ENCODE measurements at regions not wholly inside any gene's neighbourhood (a gene's known extent, or its start where the extent isn't known, plus 50 kb on each side); places are given as distances from the start of the nearest gene placed in this dataset.

DNA sequence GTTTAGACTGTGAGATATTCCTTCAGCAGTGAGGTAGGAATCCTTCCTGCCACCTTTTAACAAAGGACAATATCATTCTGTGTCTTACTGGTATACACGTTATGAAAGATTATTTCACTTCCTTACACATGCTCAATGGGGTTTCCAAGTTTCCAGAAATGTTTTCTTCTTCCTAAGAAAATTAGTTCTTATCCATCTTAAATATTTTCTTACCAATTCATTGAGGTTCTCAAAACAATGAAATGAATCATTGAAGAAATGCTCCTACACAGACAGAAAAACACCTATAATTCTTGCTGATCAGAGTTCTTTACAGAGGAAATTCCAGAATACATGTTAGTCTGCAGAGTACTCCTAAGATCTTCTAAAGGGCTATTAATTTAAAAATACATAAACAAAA is 51.4 kb upstream of the SEC61G start:
- no peak for DNase-seq (ENCODE audit: low spot score)

DNA sequence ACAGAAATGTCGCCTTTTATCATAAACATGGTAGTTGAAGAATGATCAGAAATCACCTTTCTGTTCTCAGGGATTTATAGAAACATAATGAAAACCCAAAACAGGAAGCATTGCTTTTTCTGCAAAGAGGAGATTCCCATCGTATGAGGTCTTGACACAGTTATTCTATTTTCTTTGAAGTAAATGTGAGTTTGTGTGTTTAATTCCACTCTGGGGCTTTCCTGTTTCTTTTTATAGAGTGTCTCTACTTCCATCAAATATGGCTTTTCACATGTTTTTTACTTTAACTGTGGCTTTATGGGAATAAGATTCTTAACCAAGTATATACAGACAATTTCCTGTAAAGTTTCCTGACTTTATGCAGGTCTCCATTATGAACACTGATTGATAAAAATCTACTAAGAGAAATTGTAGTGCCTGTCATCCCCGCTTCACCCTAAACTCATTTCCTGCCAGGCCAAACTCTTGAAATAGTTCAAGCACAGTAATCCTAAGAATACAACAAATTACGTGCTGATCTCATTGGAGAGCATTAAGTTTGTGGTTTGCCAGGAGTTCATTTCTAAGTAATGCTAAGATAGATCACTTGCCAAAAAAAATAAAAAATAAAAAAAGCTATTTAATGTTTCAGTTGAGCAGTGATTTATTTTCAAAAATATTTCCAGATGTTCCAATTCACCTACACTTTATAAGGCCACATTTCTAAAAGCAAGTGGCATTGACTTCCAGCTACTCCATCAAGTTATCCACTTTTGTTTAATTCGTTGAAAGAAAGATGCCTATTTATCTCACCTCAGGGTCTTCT is 52.2 kb upstream of the SEC61G start:
- no peak for DNase-seq (ENCODE audit: low spot score)

DNA sequence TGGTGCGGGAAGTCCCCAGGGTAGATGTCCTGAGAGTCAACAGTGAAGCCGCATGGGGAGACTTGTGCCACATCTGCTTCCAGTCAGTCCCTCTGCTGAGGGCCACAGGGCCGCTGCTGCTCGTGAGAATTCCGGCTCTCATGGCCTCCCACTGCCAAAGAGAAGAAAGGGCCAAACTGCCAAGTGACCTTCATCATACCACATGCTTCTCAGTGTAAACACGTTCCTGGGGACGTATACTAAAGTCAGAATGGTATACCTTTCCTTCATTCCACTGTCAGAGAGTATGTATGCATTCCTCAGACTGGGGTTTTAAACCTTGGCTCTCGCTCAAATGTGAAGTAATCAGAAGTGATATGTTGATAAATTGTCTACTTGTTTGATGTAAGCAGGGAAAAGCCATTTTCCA is 52.8 kb upstream of the SEC61G start:
- no peak for DNase-seq (ENCODE audit: low spot score)

DNA sequence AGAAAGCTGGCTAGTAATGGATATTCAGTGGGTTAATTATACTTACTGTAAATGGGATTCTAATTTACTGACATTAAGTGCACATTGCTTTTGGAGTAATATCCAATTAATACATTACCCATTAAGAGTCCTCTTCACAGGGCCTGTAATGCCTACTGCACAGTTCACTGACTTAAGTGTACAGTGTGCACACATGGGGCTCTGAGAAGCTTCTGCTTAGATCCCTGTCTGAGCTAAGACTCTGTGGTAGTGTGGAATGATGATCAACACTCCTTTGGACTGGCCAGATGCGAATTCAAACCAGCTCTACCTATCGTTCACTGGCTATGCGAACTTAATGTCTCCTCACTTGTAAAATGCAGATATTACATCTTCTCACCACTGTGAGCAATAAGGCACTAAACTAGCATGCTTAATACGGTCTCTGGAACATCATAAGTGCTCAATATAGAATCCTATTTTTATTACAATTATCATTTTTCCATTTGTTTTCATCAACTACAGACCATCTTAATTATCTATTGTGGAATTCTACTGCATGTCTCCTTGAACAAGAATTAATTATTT is 53.8 kb upstream of the SEC61G start:
- DNase-seq (ENCODE audit: low spot score), result no peak

DNA sequence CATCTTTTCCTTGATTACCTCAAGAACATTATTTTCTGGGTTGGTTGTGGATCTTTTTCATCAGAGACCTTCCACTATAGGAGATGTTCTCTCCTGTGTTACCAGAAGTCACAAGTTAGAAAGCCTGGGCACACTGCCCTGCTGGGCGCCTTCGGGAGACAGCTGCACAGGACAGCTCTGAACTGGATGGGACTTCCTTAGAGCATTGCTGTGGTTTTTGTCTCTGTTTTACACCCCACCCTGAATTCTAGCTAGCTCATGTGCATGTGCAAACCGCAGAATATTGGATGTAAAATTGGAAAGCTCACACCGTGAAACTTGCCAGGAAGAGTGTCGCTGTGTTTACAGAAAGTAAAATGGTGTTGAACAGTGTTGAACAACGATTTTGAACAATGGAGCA is 54.4 kb upstream of the SEC61G start:
- DNase-seq (ENCODE audit: low spot score), result no peak

DNA sequence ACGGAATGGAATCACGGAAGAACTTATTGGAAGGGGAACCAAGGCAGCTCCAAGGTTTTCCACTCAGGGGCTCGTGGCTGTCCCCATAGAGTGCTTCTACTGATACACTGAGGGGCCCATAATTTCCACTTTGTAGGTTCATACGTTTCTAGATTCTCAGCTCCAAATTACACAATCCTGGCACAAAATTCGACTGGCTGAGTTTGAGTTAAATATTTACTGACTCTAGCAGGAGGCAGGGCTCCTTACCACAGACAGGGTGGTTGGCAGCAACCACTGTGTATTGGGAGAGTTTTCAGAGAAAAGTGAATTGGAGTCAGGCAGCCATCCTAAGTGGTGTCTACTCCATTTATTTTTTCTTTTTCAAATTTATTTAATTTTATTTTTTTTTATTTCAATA is 55.4 kb upstream of the SEC61G start:
- DNase-seq (ENCODE audit: low spot score), result peak; percentile 22

DNA sequence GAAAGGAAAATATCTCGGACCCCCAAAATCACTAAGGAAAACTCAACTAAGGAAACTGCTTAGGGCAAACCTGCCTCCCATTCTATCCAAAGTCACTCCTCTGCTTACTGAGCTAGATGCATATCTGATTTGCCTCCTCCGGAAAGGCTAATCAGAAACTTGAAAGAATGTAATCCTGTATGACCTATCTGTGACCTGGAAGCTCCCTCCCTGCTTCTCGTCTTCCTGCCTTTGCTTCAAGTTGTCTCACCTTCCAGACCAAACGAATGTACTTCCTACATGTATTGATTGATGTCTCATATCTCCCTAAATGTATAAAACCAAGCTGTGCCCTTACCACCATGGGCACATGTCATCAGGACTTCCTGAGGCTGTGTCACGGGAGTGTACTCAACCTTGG is 58.1 kb upstream of the SEC61G start:
- no peak for DNase-seq (ENCODE audit: low spot score)

DNA sequence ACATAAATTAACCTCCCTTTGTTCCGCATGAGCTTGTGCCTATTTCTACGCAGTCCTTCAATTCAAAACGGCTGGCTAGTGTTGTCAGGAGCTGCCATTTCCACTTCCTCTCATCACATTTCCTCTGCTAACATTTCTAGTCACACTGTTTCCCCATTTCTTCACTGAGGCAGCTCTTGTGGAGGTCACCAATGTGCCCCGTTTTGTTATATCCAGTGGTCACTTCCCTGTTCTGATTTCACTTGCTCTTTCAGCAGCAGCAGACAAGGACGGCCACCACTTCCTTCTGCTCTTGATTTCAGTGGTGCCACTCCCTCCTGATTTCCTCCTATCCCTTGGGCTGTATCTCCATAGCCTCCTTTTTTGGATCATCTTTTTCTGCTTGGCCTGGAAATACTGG is 64.8 kb upstream of the SEC61G start:
- DNase-seq (ENCODE audit: low spot score), result no peak

DNA sequence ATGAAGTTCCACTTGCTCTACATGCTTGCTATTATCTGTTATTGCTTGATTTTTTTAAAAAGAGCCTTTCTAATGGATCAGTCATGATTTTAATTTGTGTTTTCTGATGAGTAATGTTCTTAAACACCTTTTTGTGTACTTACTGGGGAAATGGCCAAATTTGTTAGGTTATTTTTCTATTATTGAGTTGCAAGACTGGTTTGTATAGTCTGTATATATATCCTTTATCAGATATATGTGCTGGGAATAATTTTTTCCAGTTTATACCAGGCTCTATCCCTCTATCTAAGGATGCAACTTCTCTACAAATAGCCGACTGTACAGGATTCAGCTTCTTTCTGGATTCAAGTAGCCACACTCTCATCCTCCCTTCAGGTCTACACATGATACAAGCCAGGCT is 65.6 kb upstream of the SEC61G start:
- DNase-seq (ENCODE audit: low spot score), result no peak

DNA sequence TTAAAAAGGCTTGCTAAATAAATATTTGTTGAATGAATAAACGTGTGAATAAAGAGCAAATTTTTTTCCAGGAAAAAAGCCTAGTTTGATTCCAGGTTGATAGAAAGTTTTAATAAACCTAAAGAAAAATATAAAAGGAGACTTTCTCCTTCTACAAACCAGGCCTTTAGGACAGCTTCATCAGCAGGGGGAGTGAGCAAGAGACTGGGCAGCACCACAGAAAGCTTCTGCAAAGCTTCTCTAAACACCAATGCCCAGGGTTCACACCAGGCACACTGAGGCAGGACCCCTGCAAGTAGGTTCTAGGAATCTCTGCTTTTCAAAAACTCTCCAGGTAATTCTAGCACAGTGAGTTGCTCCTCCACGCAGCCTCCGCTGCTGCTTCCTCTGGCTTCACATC is 66.4 kb upstream of the SEC61G start:
- DNase-seq (ENCODE audit: low spot score), result no peak

DNA sequence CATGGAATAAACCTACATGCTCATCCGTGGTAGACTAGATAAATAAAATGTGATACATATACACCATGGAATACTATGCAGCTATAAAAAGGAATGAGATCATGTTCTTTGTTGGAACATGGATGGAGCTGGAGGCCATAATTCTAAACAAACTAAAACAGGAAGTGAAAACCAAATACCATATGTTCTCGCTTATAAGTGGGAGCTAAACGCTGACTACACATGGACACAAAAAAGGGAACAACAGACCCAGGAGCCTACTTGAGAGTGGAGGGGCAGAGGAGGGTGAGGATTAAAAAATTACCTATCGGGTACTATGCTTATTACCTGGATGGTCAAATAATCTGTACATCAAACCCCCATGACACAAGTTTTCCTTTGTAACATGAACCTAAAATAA is 68.7 kb upstream of the SEC61G start:
- DNase-seq (ENCODE audit: low spot score), result no peak

DNA sequence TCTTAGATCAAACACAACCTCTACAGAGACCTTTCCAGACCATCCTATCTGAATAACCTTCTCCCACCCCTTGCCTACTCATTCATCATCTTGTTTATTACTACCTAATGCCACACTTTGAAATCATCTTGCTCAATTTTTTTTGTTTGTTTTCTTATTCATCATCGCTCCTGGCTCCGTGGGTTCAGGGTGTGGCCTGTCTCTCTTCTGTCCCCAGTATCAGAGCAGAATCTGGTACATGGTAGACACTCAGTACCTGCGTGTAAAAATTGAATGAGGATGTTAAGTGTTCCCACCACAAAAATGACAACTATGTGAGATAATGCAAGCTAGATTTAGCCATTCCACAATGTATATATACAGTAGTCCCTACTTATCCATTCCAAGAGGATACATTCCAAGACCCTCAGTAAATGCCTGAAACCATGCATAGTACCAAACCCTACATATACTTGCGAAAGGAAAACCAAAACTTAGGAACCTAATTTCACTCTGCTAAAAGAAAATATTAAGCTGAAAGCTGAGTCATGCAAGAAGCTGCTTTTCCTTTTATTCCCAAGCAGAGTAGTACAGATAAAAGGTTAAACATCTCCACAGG is 72.1 kb upstream of the SEC61G start:
- DNase-seq (ENCODE audit: low spot score), result no peak

DNA sequence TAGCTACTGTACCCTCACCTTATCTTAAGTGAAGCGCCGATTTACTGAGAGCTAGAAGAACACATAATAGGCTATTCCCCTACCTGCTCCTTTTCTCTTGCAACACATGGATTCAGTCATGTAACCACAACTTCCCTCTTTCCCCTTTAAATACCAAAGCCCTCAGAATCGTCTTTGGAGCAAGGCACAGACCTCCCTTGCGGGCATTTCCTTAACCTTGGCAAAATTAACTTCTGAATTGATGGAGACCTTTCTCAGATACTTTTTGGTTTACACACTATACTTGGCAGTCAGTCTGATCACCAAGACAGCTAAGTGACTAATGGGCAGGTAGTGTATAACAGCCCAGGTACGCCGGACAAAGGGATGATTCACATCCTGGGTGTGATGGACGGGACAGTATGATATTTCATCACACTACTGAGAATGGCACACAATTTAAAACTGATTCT is 72.7 kb upstream of the SEC61G start:
- DNase-seq (ENCODE audit: low spot score), result no peak

DNA sequence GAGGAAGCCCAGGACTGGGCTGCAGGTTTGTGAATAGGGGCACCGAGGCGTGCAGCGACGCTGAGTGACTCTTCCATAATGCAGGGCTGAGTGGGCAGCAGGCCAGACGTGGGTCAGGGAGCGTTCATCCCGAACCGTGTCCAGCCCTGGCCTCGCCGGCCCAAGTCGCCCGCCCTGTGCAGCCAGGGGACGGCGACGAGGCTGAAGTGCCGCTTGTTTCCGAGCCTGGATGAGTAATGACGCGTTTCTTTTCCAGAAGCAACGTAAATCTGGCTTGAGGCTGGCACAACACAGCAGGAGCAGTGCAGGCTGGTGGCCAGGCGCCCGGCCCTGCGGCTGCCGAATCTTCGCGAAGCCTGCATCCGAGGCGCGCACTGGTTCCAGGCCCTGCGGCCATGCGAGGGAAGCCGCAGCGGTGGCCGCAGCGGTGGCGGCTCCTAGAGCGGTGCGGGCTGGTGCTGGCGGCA is 74.0 kb upstream of the SEC61G start:
- DNase-seq (ENCODE audit: low spot score), result no peak

DNA sequence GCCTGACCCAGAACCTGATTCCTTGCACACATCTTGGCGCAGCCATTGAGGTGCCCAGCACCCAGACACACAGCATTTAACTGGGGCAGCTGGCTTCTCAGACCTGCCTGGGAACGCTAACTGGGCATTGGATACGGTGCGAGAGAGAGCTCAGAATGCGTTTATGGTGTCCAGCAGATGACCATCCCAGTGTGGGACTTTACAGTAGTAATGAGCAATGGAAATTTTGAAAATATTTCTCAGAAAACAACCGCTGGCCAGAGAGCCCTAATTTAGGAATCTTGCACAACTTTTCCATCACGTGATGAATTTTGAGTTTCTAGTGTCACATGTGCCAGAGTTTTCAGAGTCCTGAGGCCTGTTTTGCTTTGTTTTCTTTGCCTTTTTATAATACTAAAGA is 78.2 kb upstream of the SEC61G start:
- DNase-seq (ENCODE audit: low spot score), result no peak

DNA sequence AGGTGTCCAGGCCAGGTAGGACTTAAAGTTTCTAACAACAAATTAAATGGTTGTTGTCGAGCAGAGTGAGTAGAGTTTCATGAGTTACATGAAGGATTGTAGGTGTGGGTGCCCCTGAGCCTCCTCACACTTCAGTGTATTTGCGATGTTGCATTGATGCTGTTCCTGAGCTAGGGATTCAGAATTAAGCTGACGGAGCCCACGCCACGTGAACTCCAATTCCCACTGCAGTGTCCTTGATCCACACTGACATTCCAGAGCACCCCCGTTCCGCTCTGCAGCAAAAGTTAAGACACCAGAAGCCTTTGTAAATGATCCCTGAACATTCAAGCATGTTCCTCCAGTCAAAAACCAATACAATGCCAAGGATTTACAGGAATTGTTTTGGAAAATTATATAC is 78.8 kb upstream of the SEC61G start:
- DNase-seq (ENCODE audit: low spot score), result no peak

DNA sequence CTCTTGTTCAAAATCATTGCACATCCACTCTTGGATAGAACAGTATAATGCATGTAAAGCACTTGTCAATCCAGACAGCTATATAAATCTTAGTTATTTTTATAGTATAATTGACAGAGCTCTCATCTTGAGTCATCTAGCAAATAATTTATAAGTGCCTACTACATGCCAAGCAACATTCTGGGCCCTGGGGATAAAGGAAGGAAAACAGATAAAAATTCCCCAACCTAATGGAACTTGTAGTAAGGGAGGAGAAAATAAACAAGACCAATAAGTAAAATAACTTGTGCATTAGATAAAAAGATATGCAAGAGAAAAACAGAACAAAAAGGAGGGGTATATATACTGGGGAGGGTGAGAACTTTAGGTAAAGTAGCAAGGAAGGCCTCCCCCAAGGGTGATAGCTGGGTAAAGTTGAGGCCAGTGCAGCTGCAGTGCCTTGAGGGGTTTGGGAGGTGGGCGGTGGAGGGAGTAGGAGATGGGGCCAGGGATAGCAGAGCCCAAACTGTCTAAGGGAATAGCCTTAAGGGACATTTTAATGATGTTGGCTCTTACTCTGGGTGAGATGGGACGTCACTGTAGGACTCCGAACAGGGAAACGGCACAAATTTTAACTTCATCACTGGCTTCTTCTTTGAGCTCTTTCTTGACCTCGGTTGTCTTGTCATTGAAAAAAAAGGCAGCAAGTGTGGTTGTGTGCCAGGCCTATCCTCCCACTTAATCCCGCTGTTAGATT is 79.3 kb upstream of the SEC61G start:
- DNase-seq (ENCODE audit: low spot score), result no peak

DNA sequence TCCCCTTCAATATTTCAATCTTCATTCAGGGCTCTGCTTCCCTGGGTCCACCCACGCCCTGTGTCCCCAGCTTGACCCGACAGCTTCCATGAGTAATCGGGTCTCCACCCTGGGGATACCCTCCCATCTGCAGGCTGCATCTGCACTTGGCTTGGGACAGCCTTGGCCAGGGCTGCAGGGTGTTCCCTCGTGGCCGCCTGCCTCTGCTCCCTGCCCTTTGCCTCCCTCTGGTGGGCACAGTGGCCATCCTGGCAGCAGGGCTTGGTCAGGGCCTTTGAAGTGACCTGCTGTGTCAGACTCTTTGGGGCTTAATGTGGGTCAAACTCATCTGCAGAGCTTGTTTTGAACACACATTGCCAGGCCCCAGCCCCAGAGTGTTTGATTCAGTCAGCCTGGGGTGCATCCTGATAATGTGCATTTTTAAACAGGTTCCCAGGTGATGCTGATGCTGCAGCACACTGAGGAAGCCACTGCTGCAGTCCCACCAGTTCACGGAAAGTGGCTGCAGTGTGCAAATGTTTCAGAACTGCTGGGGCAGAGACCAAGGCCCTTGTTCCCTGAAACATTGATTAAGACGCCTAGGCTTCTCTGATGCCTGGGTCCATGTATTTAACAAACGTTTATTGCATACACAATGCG is 80.7 kb upstream of the SEC61G start:
- DNase-seq (ENCODE audit: low spot score), result peak; percentile 47

DNA sequence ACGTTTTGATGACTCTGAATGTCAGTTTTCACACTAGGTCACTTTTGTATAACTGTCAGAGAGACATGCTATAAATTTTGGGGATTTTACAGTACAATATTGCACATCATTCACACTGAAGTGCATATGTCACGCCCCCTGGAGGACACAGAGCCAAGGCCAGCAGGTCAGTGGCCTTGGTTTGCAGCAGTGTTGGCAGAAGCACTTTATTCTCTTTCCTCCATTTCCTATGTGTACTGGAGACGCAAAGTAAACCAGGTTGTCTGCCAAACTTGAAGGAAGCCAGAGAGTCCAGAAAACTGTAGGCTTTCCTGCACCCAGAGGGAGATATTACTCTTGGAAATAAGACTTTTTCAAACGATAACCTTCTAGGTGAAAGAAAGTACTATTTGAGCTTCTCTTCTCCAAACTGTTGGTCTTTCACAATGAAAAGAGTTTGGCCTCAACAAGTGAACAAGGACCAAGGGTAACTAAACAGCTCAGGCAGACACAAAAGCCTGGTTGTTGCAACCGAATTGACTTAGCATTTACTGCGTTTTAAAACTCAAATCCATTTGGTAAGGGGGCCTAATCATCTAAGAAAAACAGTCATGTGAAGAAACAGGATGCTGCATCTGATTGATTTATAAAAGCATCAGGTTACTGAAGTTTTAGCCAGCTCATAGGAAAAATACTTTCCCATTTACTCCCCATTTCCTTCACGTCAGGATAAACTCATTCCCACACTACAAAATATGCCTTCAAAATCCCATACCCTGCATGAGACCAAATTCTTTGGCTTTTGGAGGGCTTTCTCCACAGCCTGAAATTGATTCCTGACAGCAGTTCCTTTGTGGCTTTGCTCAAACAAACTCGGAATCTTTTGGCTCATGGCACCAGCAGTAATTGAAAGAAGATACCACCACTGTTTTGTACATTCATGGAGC is 83.0 kb upstream of the SEC61G start:
- DNase-seq (ENCODE audit: low spot score), result peak; percentile 38

DNA sequence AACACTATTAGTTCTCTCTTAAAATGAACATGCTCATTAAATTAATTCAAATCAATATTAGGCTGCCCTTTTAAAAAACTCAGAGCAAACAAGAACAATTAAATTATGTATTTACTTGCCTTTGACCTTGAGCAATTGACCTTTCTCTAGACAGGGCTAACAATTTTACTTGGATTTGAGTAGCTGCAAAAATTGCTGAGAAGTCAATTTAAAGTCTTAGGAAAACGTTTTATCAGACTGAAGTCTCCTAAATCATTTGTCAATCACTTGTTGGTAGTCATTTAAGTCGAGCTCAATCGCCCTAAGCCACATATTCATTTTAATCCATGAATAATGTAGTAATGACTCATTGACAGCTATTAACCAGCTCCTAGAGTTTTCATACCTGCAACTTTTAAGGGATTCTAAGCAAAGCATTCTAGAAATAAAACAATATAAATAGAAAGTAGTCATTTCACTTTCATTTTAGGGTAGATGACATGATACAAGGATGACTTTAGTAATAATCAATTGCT is 84.9 kb upstream of the SEC61G start:
- DNase-seq (ENCODE audit: low spot score), result no peak

DNA sequence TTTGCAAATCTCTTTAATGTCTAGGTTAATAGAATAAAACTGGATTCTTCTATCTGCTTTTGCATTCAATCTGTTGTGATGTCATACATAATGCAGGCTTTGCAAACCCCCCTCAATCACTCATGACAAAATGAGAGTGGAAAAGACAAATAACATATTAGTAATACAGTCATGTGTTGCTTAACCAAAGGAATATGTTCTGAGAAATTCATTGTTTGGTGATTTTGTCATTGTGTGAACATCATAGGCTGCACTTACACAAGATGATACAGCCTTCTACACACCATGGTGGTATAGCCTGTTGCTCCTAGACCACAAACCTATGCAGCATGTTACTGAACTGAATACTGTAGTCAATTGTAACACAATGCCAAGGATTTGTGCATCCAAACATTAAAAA is 87.3 kb upstream of the SEC61G start:
- no peak for DNase-seq (ENCODE audit: low spot score)

All from HuH-7.5 (cell line).